ENCODE measurements at regions not wholly inside any gene's neighbourhood (a gene's known extent, or its start where the extent isn't known, plus 50 kb on each side); places are given as distances from the start of the nearest gene placed in this dataset.

GRCh38 chr6:21911208-21911607 lies 317.7 kb downstream of the SOX4 start:
- Histone ChIP-seq H3K4ac (ENCODE audit: low read depth, low read length) (no peak overlapping the region), H3K27me3 (ENCODE audit: insufficient read depth, low read length) (no peaks in the 10 kb centered on the region), H3K14ac (ENCODE audit: insufficient read depth, low read length) (no peak overlapping the region), H3K4me1 (ENCODE audit: insufficient read depth, low read length) (peaks cover 3% of the 10 kb centered on the region; the same call in 1 of the 2 replicates), H4K20me1 (ENCODE audit: control insufficient read depth, insufficient read depth, insufficient read length) (no peaks in the 10 kb centered on the region), H3K56ac (ENCODE audit: insufficient read length, low read depth, low read length) (no peak overlapping the region), H3K23ac (ENCODE audit: insufficient read length, low read depth, low read length) (no peak overlapping the region), H3K27ac (ENCODE audit: insufficient read length, low read depth, low read length) (no peak overlapping the region), H3K79me2 (ENCODE audit: insufficient read depth, low read length) (peaks cover 2% of the 10 kb centered on the region; the same call in 1 of the 2 replicates), H3K18ac (ENCODE audit: insufficient read length, low read depth, low read length) (no peak overlapping the region), H3K9me3 (ENCODE audit: control insufficient read depth, low read depth, low read length) (no peaks in the 10 kb centered on the region), H2AFZ (ENCODE audit: low read length) (no peak overlapping the region), H4K8ac (replicated peaks; ENCODE audit: insufficient read length, low read depth, low read length) (no peak overlapping the region), H4K5ac (ENCODE audit: insufficient read length, low read depth, low read length) (no peak overlapping the region), H3K79me1 (ENCODE audit: insufficient read depth, low read depth, low read length, poor library complexity, severe bottlenecking) (peaks cover 2% of the 10 kb centered on the region), H2BK20ac (ENCODE audit: low read depth, low read length, poor library complexity, severe bottlenecking) (no peak overlapping the region), H4K91ac (ENCODE audit: insufficient read length, low read depth, low read length) (no peak overlapping the region), H3K9ac (ENCODE audit: extremely low read depth, insufficient read length, low read length) (no peak overlapping the region), H2BK120ac (ENCODE audit: low read depth, low read length, poor library complexity, severe bottlenecking) (no peak overlapping the region), H2AK5ac (ENCODE audit: insufficient read length, low read length) (no peak overlapping the region), H3T11ph (ENCODE audit: low read length) (no peak overlapping the region), H2BK15ac (ENCODE audit: low read depth, low read length) (no peak overlapping the region), H3K23me2 (ENCODE audit: insufficient read length, low read depth, low read length, poor library complexity, severe bottlenecking) (no peaks in the 10 kb centered on the region), H2BK5ac (ENCODE audit: insufficient read length, low read length) (no peak overlapping the region), H2BK12ac (ENCODE audit: insufficient read length, low read depth, low read length) (no peak overlapping the region), H3K4me2 (ENCODE audit: insufficient read depth, insufficient read length, low read length) (no peak overlapping the region)
- TF ChIP-seq CTCF (conservative IDR thresholded peaks at IDR 0.05) = no peak
- WGBS (ENCODE audit: extremely low coverage, insufficient read length, low lambda C conversion rate) = no CpG with 5 or more reads among the region's 1 CpG
- Mint-ChIP-seq H3K4me3 (no peak overlapping the region), H3K9me3 (no peaks in the 10 kb centered on the region), H3K36me3 (ENCODE audit: insufficient read depth in 1 of 3, low read depth in 3 of 3) (peaks cover 25 to 42% (median 30%) of the 10 kb centered on the region in 3 experiments), H3K27ac (peak overlapping the region in 1 of 3 experiments; percentile 29; a peak in 1 of 7 replicates), H3K4me1 (peaks cover 38 to 57% of the 10 kb centered on the region in 2 experiments), H3K27me3 (ENCODE audit: low read depth) (no peaks in the 10 kb centered on the region)
- no peak for DNase-seq
